IMR-90 (cell line): ENCODE measurements at regions not wholly inside any gene's neighbourhood (a gene's known extent, or its start where the extent isn't known, plus 50 kb on each side); places are given as distances from the start of the nearest gene placed in this dataset.

Source experiments
- ATAC-seq: fragments of 200-7000 bp; cut with Tn5 transposase; 2 replicates; pipeline ENCODE4 v1.9.1; 2020; ENCODE audit warnings: low read depth, mild to moderate bottlenecking, moderate library complexity
- BruUV-seq: library from RNA; stranded (reverse); fragments of 400-500 nt; replicated peaks from 2 replicates; lab custom pipeline; 2021; lab: Mats Ljungman, UMichigan
- CTCF ChIA-PET: fragments of 300-600 bp; formaldehyde crosslinking; extraction: SDS; loops from one replicate; lab custom pipeline; 2021; ENCODE audit warnings: antibody characterized with exemption; lab: Yijun Ruan, JAX
- POLR2A ChIA-PET: fragments of 300-600 bp; sonication (Branson Sonifier 250); formaldehyde crosslinking; loops from one replicate; lab custom pipeline; 2022; ENCODE audit warnings: antibody characterized with exemption; ENCODE audit not compliant: unreplicated experiment; lab: Charles Lee
- DNase-seq: peaks from one replicate; pipeline ENCODE4 v3.0.0; 2013
- H2AFZ ChIP-seq: replicated peaks from 2 replicates; pipeline ENCODE3; 2013; ENCODE audit warnings: low read length, mild to moderate bottlenecking; ENCODE audit not compliant: poor library complexity
- H2AK5ac ChIP-seq: 2 replicates; pipeline ENCODE4 v1.6.1; 2013; ENCODE audit warnings: low read depth, low read length, inconsistent platforms
- H2AK9ac ChIP-seq: replicated peaks from 2 replicates; pipeline ENCODE3; 2013; ENCODE audit warnings: mild to moderate bottlenecking, low read depth, low read length, moderate library complexity; ENCODE audit not compliant: poor library complexity
- H2BK120ac ChIP-seq: 2 replicates; pipeline ENCODE4 v1.6.1; 2013; ENCODE audit warnings: low read depth, low read length, inconsistent platforms
- H2BK15ac ChIP-seq: 3 replicates; pipeline ENCODE4 v1.6.1; 2013; ENCODE audit warnings: low read depth, low read length, inconsistent platforms
- H2BK20ac ChIP-seq: 2 replicates; pipeline ENCODE4 v1.6.1; 2013; ENCODE audit warnings: low read depth, mild to moderate bottlenecking, inconsistent platforms, low read length, moderate library complexity
- H2BK5ac ChIP-seq: 2 replicates; pipeline ENCODE4 v1.6.1; 2013; ENCODE audit warnings: mild to moderate bottlenecking, low read depth, low read length, inconsistent platforms; ENCODE audit not compliant: poor library complexity, severe bottlenecking
- H3K14ac ChIP-seq: replicated peaks from 2 replicates; pipeline ENCODE4 v1.6.1; 2013; ENCODE audit warnings: low read depth, low read length, inconsistent platforms
- H3K18ac ChIP-seq: 2 replicates; pipeline ENCODE4 v1.6.1; 2013; ENCODE audit warnings: low read depth, low read length, control low read depth
- H3K23ac ChIP-seq: 2 replicates; pipeline ENCODE4 v1.6.1; 2013; ENCODE audit warnings: low read depth, low read length, inconsistent platforms
- H3K27ac ChIP-seq: 2 replicates; pipeline ENCODE4 v1.5.1; 2013; ENCODE audit warnings: mild to moderate bottlenecking, control low read depth, low read length; ENCODE audit not compliant: insufficient read depth
- H3K27me3 ChIP-seq: 2 replicates; pipeline ENCODE4 v1.6.1; 2013; ENCODE audit warnings: low read length; ENCODE audit not compliant: control insufficient read depth, insufficient read depth
- H3K36me3 ChIP-seq: 2 replicates; pipeline ENCODE4 v1.6.1; 2013; ENCODE audit warnings: low read length, mixed read lengths; ENCODE audit not compliant: control insufficient read depth, insufficient read depth
- H3K4ac ChIP-seq: 2 replicates; pipeline ENCODE4 v1.6.1; 2013; ENCODE audit warnings: low read depth, low read length, inconsistent platforms
- H3K4me1 ChIP-seq: 2 replicates; pipeline ENCODE4 v1.6.1; 2013; ENCODE audit warnings: low read length, mixed read lengths; ENCODE audit not compliant: control insufficient read depth, insufficient read depth
- H3K4me2 ChIP-seq: 2 replicates; pipeline ENCODE4 v1.6.1; 2013; ENCODE audit warnings: low read depth, mild to moderate bottlenecking, control low read depth, low read length, moderate library complexity
- H3K4me3 ChIP-seq: 2 replicates; pipeline ENCODE4 v1.5.1; 2013; ENCODE audit warnings: low read depth, mild to moderate bottlenecking, control low read depth, low read length, moderate library complexity; ENCODE audit not compliant: insufficient read depth
- H3K56ac ChIP-seq: 2 replicates; pipeline ENCODE4 v1.6.1; 2013; ENCODE audit warnings: low read length, inconsistent platforms; ENCODE audit not compliant: insufficient read depth; ENCODE audit errors: extremely low read depth
- H3K79me1 ChIP-seq, 2 experiments: 2 replicates each; pipeline ENCODE4 v1.6.1; 2013; ENCODE audit warnings: low read length in 2 of 2, inconsistent platforms in 1 of 2, low read depth in 1 of 2
- H3K9ac ChIP-seq: 2 replicates; pipeline ENCODE4 v1.6.1; 2013; ENCODE audit warnings: low read depth, low read length, control low read depth
- H3K9me1 ChIP-seq: 2 replicates; pipeline ENCODE4 v1.6.1; 2013; ENCODE audit warnings: low read length, inconsistent platforms; ENCODE audit not compliant: insufficient read depth
- H3K9me3 ChIP-seq: 2 replicates; pipeline ENCODE4 v1.6.1; 2013; ENCODE audit warnings: low read length; ENCODE audit not compliant: control insufficient read depth, insufficient read depth
- H4K20me1 ChIP-seq: 2 replicates; pipeline ENCODE4 v1.6.1; 2013; ENCODE audit warnings: low read length, inconsistent platforms; ENCODE audit not compliant: insufficient read depth
- H4K5ac ChIP-seq: 2 replicates; pipeline ENCODE4 v1.6.1; 2013; ENCODE audit warnings: mild to moderate bottlenecking, low read depth, low read length, control low read depth
- H4K8ac ChIP-seq, 2 experiments: 2 replicates each; pipeline ENCODE4 v1.6.1; 2013; ENCODE audit warnings: low read depth in 2 of 2, low read length in 2 of 2, control low read depth in 1 of 2, inconsistent platforms in 1 of 2
- H4K91ac ChIP-seq: 2 replicates; pipeline ENCODE4 v1.6.1; 2013; ENCODE audit warnings: low read depth, low read length, inconsistent platforms; ENCODE audit not compliant: insufficient read depth
- BHLHE40 ChIP-seq: fragments of 150-350 bp; IDR thresholded peaks from 2 replicates; pipeline ENCODE4 v1.6.1; 2016; ENCODE audit warnings: mild to moderate bottlenecking, low read depth, low read length
- CEBPB ChIP-seq: IDR thresholded peaks from 2 replicates; pipeline ENCODE4 v1.6.1; 2012; ENCODE audit warnings: low read depth, low read length, improper control_type of control experiment
- CHD1 ChIP-seq: IDR thresholded peaks from 2 replicates; pipeline ENCODE4 v1.6.1; 2012; ENCODE audit warnings: low read depth, low read length, improper control_type of control experiment
- ELK1 ChIP-seq: fragments of 150-350 bp; IDR thresholded peaks from 2 replicates; pipeline ENCODE4 v1.6.1; 2016; ENCODE audit warnings: low read depth, mild to moderate bottlenecking, low read length, moderate library complexity, borderline replicate concordance
- FOS ChIP-seq: fragments of 150-350 bp; IDR thresholded peaks from 2 replicates; pipeline ENCODE4 v1.6.1; 2016; ENCODE audit warnings: low read depth, low read length
- MAFK ChIP-seq: IDR thresholded peaks from 2 replicates; pipeline ENCODE4 v1.6.1; 2012; ENCODE audit warnings: low read depth, low read length, improper control_type of control experiment
- NFE2L2 ChIP-seq: fragments of 150-350 bp; IDR thresholded peaks from 2 replicates; pipeline ENCODE4 v1.6.1; 2016; ENCODE audit warnings: low read depth, mild to moderate bottlenecking, low read length
- POLR2A ChIP-seq: IDR thresholded peaks from 2 replicates; pipeline ENCODE4 v1.6.1; 2012; ENCODE audit warnings: mild to moderate bottlenecking, low read depth, low read length
- RAD21 ChIP-seq: IDR thresholded peaks from 2 replicates; pipeline ENCODE4 v1.6.1; 2012; ENCODE audit warnings: low read length, improper control_type of control experiment
- RFX5 ChIP-seq: IDR thresholded peaks from 2 replicates; pipeline ENCODE4 v1.8.0; 2012; ENCODE audit warnings: low read depth, mild to moderate bottlenecking, low read length, moderate library complexity
- SMC3 ChIP-seq: fragments of 150-350 bp; IDR thresholded peaks from 2 replicates; pipeline ENCODE4 v1.6.1; 2016; ENCODE audit warnings: low read depth, mild to moderate bottlenecking, antibody characterized with exemption, low read length, moderate library complexity
- WGBS, 2 experiments: methylation state at CpG; one replicate each; pipeline versions ENCODE4 v1.1.5 to v1.1.7; 2013; ENCODE audit warnings: missing lambda C conversion rate in 2 of 2; ENCODE audit not compliant: insufficient read length in 1 of 2; ENCODE audit errors: extremely low coverage in 2 of 2; 5-methylcytosine and 5-hydroxymethylcytosine counted together
- dilution Hi-C: fragments of 300-500 bp; cut with HindIII; formaldehyde crosslinking; loops from one replicate; pipeline ENCODE4 v1.14.3; 2018; ENCODE audit warnings: low sequenced_read_pairs; ENCODE audit not compliant: unreplicated experiment
- in situ Hi-C: fragments of 300-500 bp; cut with MboI; formaldehyde crosslinking; loops from 3 replicates; pipeline ENCODE4 v1.14.3; 2019; ENCODE audit warnings: low sequenced_read_pairs, inconsistent platforms, mixed read lengths
- intact Hi-C: fragments of 100-400 bp; cut with micrococcal nuclease; formaldehyde crosslinking; loops from 2 replicates; pipeline ENCODE4 v1.10.0; 2022
- TF ChIP-seq, protein P1 (sequence below): conservative IDR thresholded peaks from 2 replicates; pipeline ENCODE4 v1.5.1; 2012; ENCODE audit warnings: mild to moderate bottlenecking, low read depth, low read length, improper control_type of control experiment

- no peak for TF ChIP-seq NFE2L2
Observed at GRCh38 chr12:91778091-91778832, 367.4 kb downstream of the BTG1 start (continued).

- H2BK15ac ChIP-seq: no peak overlapping the region; the same call in 2 of the 3 replicates
- H3K9me1 ChIP-seq: peaks cover 2% of the 10 kb centered on the region; the same call in 1 of the 2 replicates
- H3K27me3 ChIP-seq: no peaks in the 10 kb centered on the region
- H4K5ac ChIP-seq: no peak overlapping the region
- dilution Hi-C loops: no loop called here
- no peak overlapping the region for H3K27ac ChIP-seq
- peaks cover 9% of the 10 kb centered on the region for H3K4me1 ChIP-seq
- no peaks in the 10 kb centered on the region for H3K9me3 ChIP-seq
- H2AK5ac ChIP-seq: no peak overlapping the region; the same call in 1 of the 2 replicates
- H2AFZ ChIP-seq: no peak overlapping the region
- no peak overlapping the region for H3K56ac ChIP-seq
- POLR2A ChIA-PET: interaction anchor here (0.7 kb wide), 1 partner anchor 874 kb away, joined by 5 read pairs; no protein-coding TSS in a partner anchor
- no peak overlapping the region for H3K9ac ChIP-seq
- ATAC-seq: no peak
- no peak overlapping the region for H4K91ac ChIP-seq
- no peak overlapping the region for H4K8ac ChIP-seq
- no peaks in the 10 kb centered on the region for H3K79me1 ChIP-seq
- BruUV-seq: no TSS peak
- H2AK9ac ChIP-seq: no peak overlapping the region
- H3K14ac ChIP-seq: no peak overlapping the region
- H2BK5ac ChIP-seq: no peak overlapping the region
- H3K36me3 ChIP-seq: no peaks in the 10 kb centered on the region
- intact Hi-C loops: loop anchor here (10.0 kb wide), 1 partner anchor 393 kb away; no protein-coding TSS in a partner anchor
- H4K20me1 ChIP-seq: no peaks in the 10 kb centered on the region
- H2BK120ac ChIP-seq: no peak overlapping the region
- peak; percentile 1 for DNase-seq
- H3K4me3 ChIP-seq: no peak overlapping the region
- WGBS, 2 experiments: no CpG with 5 or more reads among the region's 6 CpGs
- H3K4ac ChIP-seq: no peak overlapping the region
- in situ Hi-C loops: no loop called here
- H3K23ac ChIP-seq: no peak overlapping the region
- H3K18ac ChIP-seq: no peak overlapping the region
- H3K4me2 ChIP-seq: no peak overlapping the region
- H2BK20ac ChIP-seq: no peak overlapping the region
- CTCF ChIA-PET: interaction anchor here (1.0 kb wide), 1 partner anchor 34 kb away, joined by 3 read pairs; no protein-coding TSS in a partner anchor
- TF ChIP-seq BHLHE40 (no peak), RAD21 (no peak), RFX5 (no peak), SMC3 (no peak), CHD1 (no peak), CEBPB (no peak), ELK1 (no peak), NFE2L2 (no peak), MAFK (no peak), FOS (no peak), POLR2A (no peak)
- TF ChIP-seq, protein P1, sequence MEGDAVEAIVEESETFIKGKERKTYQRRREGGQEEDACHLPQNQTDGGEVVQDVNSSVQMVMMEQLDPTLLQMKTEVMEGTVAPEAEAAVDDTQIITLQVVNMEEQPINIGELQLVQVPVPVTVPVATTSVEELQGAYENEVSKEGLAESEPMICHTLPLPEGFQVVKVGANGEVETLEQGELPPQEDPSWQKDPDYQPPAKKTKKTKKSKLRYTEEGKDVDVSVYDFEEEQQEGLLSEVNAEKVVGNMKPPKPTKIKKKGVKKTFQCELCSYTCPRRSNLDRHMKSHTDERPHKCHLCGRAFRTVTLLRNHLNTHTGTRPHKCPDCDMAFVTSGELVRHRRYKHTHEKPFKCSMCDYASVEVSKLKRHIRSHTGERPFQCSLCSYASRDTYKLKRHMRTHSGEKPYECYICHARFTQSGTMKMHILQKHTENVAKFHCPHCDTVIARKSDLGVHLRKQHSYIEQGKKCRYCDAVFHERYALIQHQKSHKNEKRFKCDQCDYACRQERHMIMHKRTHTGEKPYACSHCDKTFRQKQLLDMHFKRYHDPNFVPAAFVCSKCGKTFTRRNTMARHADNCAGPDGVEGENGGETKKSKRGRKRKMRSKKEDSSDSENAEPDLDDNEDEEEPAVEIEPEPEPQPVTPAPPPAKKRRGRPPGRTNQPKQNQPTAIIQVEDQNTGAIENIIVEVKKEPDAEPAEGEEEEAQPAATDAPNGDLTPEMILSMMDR: no peak
Observed at GRCh38 chr12:91777268-91777992, 368.2 kb downstream of the BTG1 start.
